Gastroesophageal sphincter (tissue), 3 donors: ENCODE measurements at regions not wholly inside any gene's neighbourhood (a gene's known extent, or its start where the extent isn't known, plus 50 kb on each side); places are given as distances from the start of the nearest gene placed in this dataset.

Experiments
- CTCF ChIP-seq, 4 experiments: fragments of 200-600 bp in 2 of 4; fragments of 450-650 bp in 2 of 4; sonication (generic) in 1 of 4; IDR thresholded peaks; one replicate each; pipeline ENCODE4 v1.5.1; 2017 to 2019; ENCODE audit warnings: antibody characterized with exemption in 4 of 4, mild to moderate bottlenecking in 2 of 4, moderate library complexity in 2 of 4
- EP300 ChIP-seq: sonication (generic); formaldehyde crosslinking; IDR thresholded peaks from one replicate; pipeline ENCODE4 v1.6.1; 2017; ENCODE audit warnings: antibody characterized with exemption, mild to moderate bottlenecking
- POLR2AphosphoS5 ChIP-seq: sonication (generic); formaldehyde crosslinking; IDR thresholded peaks from one replicate; pipeline ENCODE4 v1.6.1; 2017; ENCODE audit warnings: antibody characterized with exemption

- no peak for TF ChIP-seq CTCF (IDR thresholded peaks at IDR 0.05)
- no peak for TF ChIP-seq POLR2AphosphoS5
- no peak for TF ChIP-seq EP300
Observed at GRCh38 chr3:74352166-74352565, 262.3 kb downstream of the CNTN3 start.
